Gastroesophageal sphincter (tissue), 4 donors: ENCODE measurements at regions not wholly inside any gene's neighbourhood (a gene's known extent, or its start where the extent isn't known, plus 50 kb on each side); places are given as distances from the start of the nearest gene placed in this dataset.

Experiments
- ATAC-seq: fragments of 150-250 bp; one replicate; pipeline ENCODE4 v1.9.1; 2016; ENCODE audit warnings: mild to moderate bottlenecking, moderate library complexity
- H3K27ac ChIP-seq, 4 donors: fragments of 200-600 bp; sonication (generic) in 3 of 4; 1 replicate in 3 of 4; 2 replicates in 1 of 4; pipeline ENCODE4 v1.5.1; 2016 to 2019
- H3K27me3 ChIP-seq: fragments of 200-600 bp; sonication (generic); one replicate; pipeline ENCODE4 v1.5.1; 2019
- H3K36me3 ChIP-seq, 2 donors: fragments of 200-600 bp; sonication (generic); one replicate each; pipeline ENCODE4 v1.5.1; 2019; ENCODE audit warnings: control low read depth in 1 of 2
- H3K4me1 ChIP-seq, 3 donors: fragments of 200-600 bp; sonication (generic); 1 replicate in 2 of 3; 2 replicates in 1 of 3; pipeline ENCODE4 v1.5.1; 2016 to 2019; ENCODE audit warnings: control low read depth in 2 of 3
- H3K4me3 ChIP-seq, 2 donors: fragments of 200-600 bp; sonication (generic); one replicate each; pipeline ENCODE4 v1.5.1; 2019; ENCODE audit warnings: mild to moderate bottlenecking in 1 of 2, moderate library complexity in 1 of 2
- H3K9me3 ChIP-seq, 3 donors: fragments of 200-600 bp; sonication (generic); one replicate each; pipeline ENCODE4 v1.5.1; 2017 to 2019; ENCODE audit warnings: control low read depth in 2 of 3
- CTCF ChIP-seq, 4 experiments: fragments of 200-600 bp in 2 of 4; fragments of 450-650 bp in 2 of 4; sonication (generic) in 1 of 4; IDR thresholded peaks; one replicate each; pipeline ENCODE4 v1.5.1; 2017 to 2019; ENCODE audit warnings: antibody characterized with exemption in 4 of 4, mild to moderate bottlenecking in 2 of 4, moderate library complexity in 2 of 4
- EP300 ChIP-seq: sonication (generic); formaldehyde crosslinking; IDR thresholded peaks from one replicate; pipeline ENCODE4 v1.6.1; 2017; ENCODE audit warnings: antibody characterized with exemption, mild to moderate bottlenecking
- POLR2A ChIP-seq, 2 donors: fragments of 450-650 bp; IDR thresholded peaks; one replicate each; pipeline ENCODE4 v1.6.1; 2017; ENCODE audit warnings: antibody characterized with exemption in 2 of 2, mild to moderate bottlenecking in 2 of 2, moderate library complexity in 1 of 2
- POLR2AphosphoS5 ChIP-seq: sonication (generic); formaldehyde crosslinking; IDR thresholded peaks from one replicate; pipeline ENCODE4 v1.6.1; 2017; ENCODE audit warnings: antibody characterized with exemption
- WGBS, 2 donors: methylation state at CpG; one replicate each; pipeline ENCODE4 v1.1.5; 2018; ENCODE audit warnings: low coverage in 1 of 2; 5-methylcytosine and 5-hydroxymethylcytosine counted together

- TF ChIP-seq POLR2A (IDR thresholded peaks at IDR 0.05) (no peak), CTCF (IDR thresholded peaks at IDR 0.05) (no peak), EP300 (no peak)
- no peak overlapping the region for H3K27ac ChIP-seq
- no peaks in the 10 kb centered on the region for H3K36me3 ChIP-seq
- no peaks in the 10 kb centered on the region for H3K4me1 ChIP-seq
- no peak overlapping the region for H3K4me3 ChIP-seq
- no peak for ATAC-seq
- WGBS, 2 donors, result 48% methylated on average over 2 of the region's 2 CpGs; no CpG with 5 or more reads in 1 of the 2 donors
- peaks cover 50% of the 10 kb centered on the region for H3K27me3 ChIP-seq
- no peaks in the 10 kb centered on the region for H3K9me3 ChIP-seq
Observed at GRCh38 chr10:8296734-8297101, 242.2 kb downstream of the GATA3 start.

GRCh38 chr10:8297107-8297506 is 242.6 kb downstream of the GATA3 start:
- 67% methylated on average over 1 of the region's 2 CpGs; no CpG with 5 or more reads in 1 of the 2 donors for WGBS, 2 donors
- H3K4me3 ChIP-seq, result no peak overlapping the region
- no peak overlapping the region for H3K27ac ChIP-seq
- no peak for ATAC-seq
- no peaks in the 10 kb centered on the region for H3K9me3 ChIP-seq
- H3K4me1 ChIP-seq, result no peaks in the 10 kb centered on the region
- H3K36me3 ChIP-seq, result no peaks in the 10 kb centered on the region
- TF ChIP-seq CTCF (IDR thresholded peaks at IDR 0.05) (no peak), POLR2A (IDR thresholded peaks at IDR 0.05) (no peak), POLR2AphosphoS5 (no peak)
- peaks cover 54% of the 10 kb centered on the region for H3K27me3 ChIP-seq

GRCh38 chr10:8297959-8298358 is 243.5 kb downstream of the GATA3 start:
- Histone ChIP-seq H3K4me3 (no peak overlapping the region), H3K36me3 (no peaks in the 10 kb centered on the region), H3K27me3 (peaks cover 63% of the 10 kb centered on the region), H3K4me1 (no peaks in the 10 kb centered on the region), H3K9me3 (no peaks in the 10 kb centered on the region), H3K27ac (no peak overlapping the region)
- no peak for ATAC-seq
- TF ChIP-seq POLR2AphosphoS5 (no peak), EP300 (no peak), CTCF (IDR thresholded peaks at IDR 0.05) (no peak), POLR2A (IDR thresholded peaks at IDR 0.05) (no peak)
- WGBS, 2 donors, result 17 to 60% methylated on average over 1 of the region's 1 CpG

- WGBS, 2 donors, result 24 to 26% methylated on average over 5 to 6 of the region's 16 CpGs
- no peaks in the 10 kb centered on the region for H3K36me3 ChIP-seq
- TF ChIP-seq POLR2A (IDR thresholded peaks at IDR 0.05) (no peak), POLR2AphosphoS5 (no peak), EP300 (no peak), CTCF (IDR thresholded peaks at IDR 0.05) (no peak)
- H3K9me3 ChIP-seq, result no peaks in the 10 kb centered on the region
- H3K27me3 ChIP-seq, result peaks cover 71% of the 10 kb centered on the region
- ATAC-seq, result no peak
- H3K4me3 ChIP-seq, result no peak overlapping the region
- no peak overlapping the region for H3K27ac ChIP-seq
- H3K4me1 ChIP-seq, result no peaks in the 10 kb centered on the region
Observed at GRCh38 chr10:8298896-8299570, 244.5 kb downstream of the GATA3 start.

- TF ChIP-seq CTCF (IDR thresholded peaks at IDR 0.05), result no peak
- no peak for TF ChIP-seq EP300
- TF ChIP-seq POLR2A (IDR thresholded peaks at IDR 0.05), result no peak
- no peak for TF ChIP-seq POLR2AphosphoS5
- no peak for ATAC-seq
- 68% methylated on average over 4 to 5 of the region's 5 CpGs for WGBS, 2 donors
- H3K36me3 ChIP-seq, result no peaks in the 10 kb centered on the region
- no peak overlapping the region for H3K4me3 ChIP-seq
- H3K27ac ChIP-seq, result no peak overlapping the region
- H3K4me1 ChIP-seq, result no peaks in the 10 kb centered on the region
- H3K27me3 ChIP-seq, result peaks cover 68% of the 10 kb centered on the region
- no peaks in the 10 kb centered on the region for H3K9me3 ChIP-seq
Observed at GRCh38 chr10:8300925-8301324, 246.4 kb downstream of the GATA3 start.
